Small intestine (tissue), 7 donors: ENCODE measurements at regions not wholly inside any gene's neighbourhood (a gene's known extent, or its start where the extent isn't known, plus 50 kb on each side); places are given as distances from the start of the nearest gene placed in this dataset.
A peak's percentile ranks its signal among the peaks of the same experiment; 100 is the strongest.

ENCODE experiments used
- DNase-seq, 2 donors: peaks; one replicate each; pipeline versions ENCODE4 v3.0.0 to v3.0.0-alpha.2; 2013
- FAIRE-seq: peaks from 2 replicates; lab custom pipeline; 2012; peaks lifted over from hg19 to GRCh38; lab: Jason Lieb, UNC
- H3K27ac ChIP-seq, 3 donors: one replicate each; pipeline ENCODE4 v1.5.1; 2013; ENCODE audit warnings: low read length in 2 of 3, mild to moderate bottlenecking in 2 of 3, control low read depth in 1 of 3, inconsistent platforms in 1 of 3, low read depth in 1 of 3, moderate library complexity in 1 of 3
- H3K27me3 ChIP-seq, 3 donors: one replicate each; pipeline ENCODE4 v1.6.1; 2013; ENCODE audit warnings: low read length in 3 of 3, inconsistent platforms in 1 of 3; ENCODE audit not compliant: control insufficient read depth in 3 of 3, insufficient read depth in 3 of 3
- H3K36me3 ChIP-seq, 3 donors: one replicate each; pipeline ENCODE4 v1.6.1; 2013; ENCODE audit warnings: low read length in 3 of 3, inconsistent platforms in 1 of 3, low read depth in 1 of 3, mild to moderate bottlenecking in 1 of 3, moderate library complexity in 1 of 3; ENCODE audit not compliant: control insufficient read depth in 3 of 3, insufficient read depth in 2 of 3
- H3K4me1 ChIP-seq, 3 donors: one replicate each; pipeline ENCODE4 v1.6.1; 2013; ENCODE audit warnings: low read length in 2 of 3, inconsistent platforms in 1 of 3, low read depth in 1 of 3, mild to moderate bottlenecking in 1 of 3, moderate library complexity in 1 of 3; ENCODE audit not compliant: control insufficient read depth in 3 of 3, insufficient read depth in 2 of 3
- H3K4me3 ChIP-seq, 3 donors: one replicate each; pipeline ENCODE4 v1.5.1; 2013; ENCODE audit warnings: low read length in 3 of 3, control low read depth in 1 of 3, inconsistent platforms in 1 of 3, low read depth in 1 of 3, mild to moderate bottlenecking in 1 of 3, moderate library complexity in 1 of 3
- H3K9me3 ChIP-seq, 2 donors: one replicate each; pipeline ENCODE4 v1.6.1; 2013; ENCODE audit warnings: low read depth in 1 of 2, low read length in 1 of 2; ENCODE audit not compliant: control insufficient read depth in 2 of 2, insufficient read depth in 1 of 2
- WGBS, 3 donors: extraction: QIAGEN DNeasy Blood & Tissue Kit; methylation state at CpG; one replicate each; pipeline ENCODE4 v1.1.7; 2013; 5-methylcytosine and 5-hydroxymethylcytosine counted together
- donor health status: healthy with polysubstance abuse.
- donor health status: control.
- donor health status: control.
- donor health status: Bipolar disorder and iron deficiency.
- donor health status: healthy.

- DNase-seq (no peak), FAIRE-seq (no peak)
- H3K27me3 ChIP-seq = no peaks in the 10 kb centered on the region
- 65 to 72% (median 70%) methylated on average over 7 of the region's 7 CpGs for WGBS, 3 donors
- peaks cover 0 to 11% (median 4%) of the 10 kb centered on the region in 3 donors for H3K4me1 ChIP-seq
- H3K27ac ChIP-seq = no peak overlapping the region
- no peaks in the 10 kb centered on the region for H3K9me3 ChIP-seq
- no peak overlapping the region for H3K4me3 ChIP-seq
- no peaks in the 10 kb centered on the region for H3K36me3 ChIP-seq
Observed at GRCh38 chr10:3429676-3430075, 257.1 kb upstream of the PITRM1 start.

DNA sequence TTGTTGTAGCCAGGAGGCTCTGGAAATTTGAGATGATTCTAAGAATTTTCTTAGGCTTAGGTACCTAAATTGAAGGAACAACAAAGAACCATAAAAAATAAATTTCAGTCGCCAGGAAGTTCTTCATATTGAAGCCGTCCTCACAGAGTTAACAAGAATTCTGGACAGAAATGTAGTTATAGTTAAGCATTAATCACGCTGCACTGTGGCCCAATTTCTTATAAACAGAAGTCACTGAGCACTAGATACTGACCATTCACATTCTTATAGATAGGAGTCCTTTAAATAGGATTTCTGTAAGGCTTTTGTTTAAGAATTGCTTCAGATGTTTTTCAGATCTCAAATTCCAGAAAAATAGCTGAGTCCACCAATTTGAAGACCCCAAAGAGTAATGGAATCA is 256.2 kb upstream of the PITRM1 start:
- WGBS, 3 donors = 80 to 90% (median 85%) methylated on average over 3 of the region's 3 CpGs
- no peak for DNase-seq
- Histone ChIP-seq H3K27me3 (no peaks in the 10 kb centered on the region), H3K27ac (no peak overlapping the region), H3K4me1 (peaks cover 0 to 11% (median 4%) of the 10 kb centered on the region in 3 donors), H3K36me3 (no peaks in the 10 kb centered on the region), H3K4me3 (no peak overlapping the region), H3K9me3 (no peaks in the 10 kb centered on the region)
- no peak for FAIRE-seq

- Histone ChIP-seq H3K27me3 (no peaks in the 10 kb centered on the region), H3K9me3 (no peaks in the 10 kb centered on the region), H3K4me1 (peaks cover 0 to 11% (median 4%) of the 10 kb centered on the region in 3 donors), H3K4me3 (no peak overlapping the region), H3K36me3 (no peaks in the 10 kb centered on the region), H3K27ac (no peak overlapping the region)
- no peak for DNase-seq
- FAIRE-seq = no peak
- WGBS, 3 donors = 78 to 88% (median 85%) methylated on average over 7 of the region's 7 CpGs
Observed at GRCh38 chr10:3427950-3428354, 255.4 kb upstream of the PITRM1 start.

- WGBS, 3 donors = 86 to 96% (median 95%) methylated on average over 2 of the region's 2 CpGs
- H3K27ac ChIP-seq = no peak overlapping the region
- H3K27me3 ChIP-seq = no peaks in the 10 kb centered on the region
- DNase-seq = no peak
- H3K4me1 ChIP-seq = peaks cover 0 to 11% (median 4%) of the 10 kb centered on the region in 3 donors
- H3K4me3 ChIP-seq = no peak overlapping the region
- no peaks in the 10 kb centered on the region for H3K36me3 ChIP-seq
- FAIRE-seq = no peak
- H3K9me3 ChIP-seq = no peaks in the 10 kb centered on the region
Observed at GRCh38 chr10:3427347-3427746, 254.8 kb upstream of the PITRM1 start.

DNA sequence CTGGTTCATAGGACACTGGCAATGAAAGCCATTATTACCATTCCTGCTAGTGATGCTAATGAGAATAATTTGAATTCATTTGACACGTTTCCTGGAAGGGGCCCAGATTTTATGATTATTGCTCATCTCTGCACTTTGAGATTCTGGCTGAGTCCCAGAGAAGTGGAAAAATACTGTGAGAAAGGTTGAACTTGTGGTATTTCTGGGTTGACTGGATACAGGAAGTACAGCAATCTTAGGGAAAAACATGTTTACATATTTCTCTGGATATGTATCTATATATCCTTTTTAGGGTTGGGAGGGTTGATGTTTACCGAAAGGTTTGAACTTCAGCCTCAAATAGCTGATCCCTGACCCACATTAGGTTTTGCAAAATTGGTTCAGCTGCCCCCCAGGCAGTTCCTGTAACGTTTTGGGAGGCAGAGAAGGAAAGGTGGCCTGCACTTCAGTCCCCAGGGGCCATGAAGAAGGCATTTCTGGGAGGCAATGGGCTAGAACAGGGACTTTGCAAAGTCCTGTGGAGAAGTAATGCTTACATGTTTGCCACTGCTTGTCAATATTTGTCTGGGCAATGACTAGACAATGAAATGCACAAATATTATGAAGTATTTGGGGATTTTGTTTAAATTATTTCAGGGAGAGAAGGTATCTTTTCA is 253.7 kb upstream of the PITRM1 start:
- H3K27ac ChIP-seq = peak overlapping the region in 2 of 3 donors; percentile 18 to 64
- peaks cover 0 to 11% (median 4%) of the 10 kb centered on the region in 3 donors for H3K4me1 ChIP-seq
- no peaks in the 10 kb centered on the region for H3K27me3 ChIP-seq
- no peaks in the 10 kb centered on the region for H3K9me3 ChIP-seq
- FAIRE-seq = no peak
- DNase-seq = peak; percentile 43 to 55
- no peak overlapping the region for H3K4me3 ChIP-seq
- 7 to 24% (median 17%) methylated on average over 3 of the region's 3 CpGs for WGBS, 3 donors
- H3K36me3 ChIP-seq = no peaks in the 10 kb centered on the region

GRCh38 chr10:3425716-3426115 is 253.1 kb upstream of the PITRM1 start:
- H3K4me3 ChIP-seq = no peak overlapping the region
- DNase-seq (no peak), FAIRE-seq (no peak)
- H3K27ac ChIP-seq = no peak overlapping the region
- H3K36me3 ChIP-seq = no peaks in the 10 kb centered on the region
- 70 to 78% (median 74%) methylated on average over 6 of the region's 6 CpGs for WGBS, 3 donors
- peaks cover 0 to 11% (median 4%) of the 10 kb centered on the region in 3 donors for H3K4me1 ChIP-seq
- H3K9me3 ChIP-seq = no peaks in the 10 kb centered on the region
- H3K27me3 ChIP-seq = no peaks in the 10 kb centered on the region

- Histone ChIP-seq H3K4me3 (no peak overlapping the region), H3K36me3 (no peaks in the 10 kb centered on the region), H3K27me3 (no peaks in the 10 kb centered on the region), H3K9me3 (no peaks in the 10 kb centered on the region), H3K27ac (no peak overlapping the region), H3K4me1 (peaks cover 0 to 11% (median 4%) of the 10 kb centered on the region in 3 donors)
- DNase-seq = no peak
- WGBS, 3 donors = 84 to 91% (median 88%) methylated on average over 5 of the region's 5 CpGs
- FAIRE-seq = no peak
Observed at GRCh38 chr10:3425261-3425660, 252.7 kb upstream of the PITRM1 start.

- Histone ChIP-seq H3K9me3 (no peaks in the 10 kb centered on the region), H3K4me1 (peaks cover 0 to 11% (median 4%) of the 10 kb centered on the region in 3 donors), H3K27me3 (no peaks in the 10 kb centered on the region), H3K27ac (peak overlapping the region in 1 of 3 donors; percentile 6), H3K4me3 (no peak overlapping the region), H3K36me3 (no peaks in the 10 kb centered on the region)
- DNase-seq (no peak), FAIRE-seq (no peak)
- WGBS, 3 donors = 63 to 75% (median 72%) methylated on average over 26 of the region's 26 CpGs
Observed at GRCh38 chr10:3424111-3424851, 251.7 kb upstream of the PITRM1 start.
